Sigmoid colon (tissue), 4 donors: ENCODE measurements at regions not wholly inside any gene's neighbourhood (a gene's known extent, or its start where the extent isn't known, plus 50 kb on each side); places are given as distances from the start of the nearest gene placed in this dataset.

Experiments used
- CTCF ChIP-seq, 4 experiments: fragments of 450-650 bp in 3 of 4; fragments of 200-600 bp in 1 of 4; IDR thresholded peaks; one replicate each; pipeline ENCODE4 v1.5.1; 2016 to 2019; ENCODE audit warnings: antibody characterized with exemption in 4 of 4, mild to moderate bottlenecking in 3 of 4, moderate library complexity in 2 of 4
- EP300 ChIP-seq, 4 donors: sonication (generic); formaldehyde crosslinking; IDR thresholded peaks; one replicate each; pipeline ENCODE4 v1.6.1; 2017; ENCODE audit warnings: antibody characterized with exemption in 4 of 4
- POLR2A ChIP-seq, 2 donors: fragments of 450-650 bp; IDR thresholded peaks; one replicate each; pipeline ENCODE4 v1.6.1; 2016; ENCODE audit warnings: antibody characterized with exemption in 2 of 2, mild to moderate bottlenecking in 2 of 2, moderate library complexity in 2 of 2
- POLR2AphosphoS5 ChIP-seq, 4 donors: sonication (generic); formaldehyde crosslinking; IDR thresholded peaks; one replicate each; pipeline ENCODE4 v1.6.1; 2017; ENCODE audit warnings: antibody characterized with exemption in 4 of 4

- TF ChIP-seq POLR2AphosphoS5 (IDR thresholded peaks at IDR 0.05) (no peak), CTCF (IDR thresholded peaks at IDR 0.05) (no peak), EP300 (IDR thresholded peaks at IDR 0.05) (no peak), POLR2A (IDR thresholded peaks at IDR 0.05) (no peak)
Measured at GRCh38 chr2:123652320-123652719, 372.8 kb upstream of the CNTNAP5 start.
